IMR-90 (cell line): ENCODE measurements at regions not wholly inside any gene's neighbourhood (a gene's known extent, or its start where the extent isn't known, plus 50 kb on each side); places are given as distances from the start of the nearest gene placed in this dataset.

Experiments
- ATAC-seq: fragments of 200-7000 bp; cut with Tn5 transposase; 2 replicates; pipeline ENCODE4 v1.9.1; 2020; ENCODE audit warnings: low read depth, mild to moderate bottlenecking, moderate library complexity
- BruUV-seq: library from RNA; stranded (reverse); fragments of 400-500 nt; replicated peaks from 2 replicates; lab custom pipeline; 2021; lab: Mats Ljungman, UMichigan
- CTCF ChIA-PET: fragments of 300-600 bp; formaldehyde crosslinking; extraction: SDS; loops from one replicate; lab custom pipeline; 2021; ENCODE audit warnings: antibody characterized with exemption; lab: Yijun Ruan, JAX
- POLR2A ChIA-PET: fragments of 300-600 bp; sonication (Branson Sonifier 250); formaldehyde crosslinking; loops from one replicate; lab custom pipeline; 2022; ENCODE audit warnings: antibody characterized with exemption; ENCODE audit not compliant: unreplicated experiment; lab: Charles Lee
- DNase-seq: peaks from one replicate; pipeline ENCODE4 v3.0.0; 2013
- H2AFZ ChIP-seq: replicated peaks from 2 replicates; pipeline ENCODE3; 2013; ENCODE audit warnings: low read length, mild to moderate bottlenecking; ENCODE audit not compliant: poor library complexity
- H2AK5ac ChIP-seq: 2 replicates; pipeline ENCODE4 v1.6.1; 2013; ENCODE audit warnings: low read depth, low read length, inconsistent platforms
- H2AK9ac ChIP-seq: replicated peaks from 2 replicates; pipeline ENCODE3; 2013; ENCODE audit warnings: mild to moderate bottlenecking, low read depth, low read length, moderate library complexity; ENCODE audit not compliant: poor library complexity
- H2BK120ac ChIP-seq: 2 replicates; pipeline ENCODE4 v1.6.1; 2013; ENCODE audit warnings: low read depth, low read length, inconsistent platforms
- H2BK15ac ChIP-seq: 3 replicates; pipeline ENCODE4 v1.6.1; 2013; ENCODE audit warnings: low read depth, low read length, inconsistent platforms
- H2BK20ac ChIP-seq: 2 replicates; pipeline ENCODE4 v1.6.1; 2013; ENCODE audit warnings: low read depth, mild to moderate bottlenecking, inconsistent platforms, low read length, moderate library complexity
- H2BK5ac ChIP-seq: 2 replicates; pipeline ENCODE4 v1.6.1; 2013; ENCODE audit warnings: mild to moderate bottlenecking, low read depth, low read length, inconsistent platforms; ENCODE audit not compliant: poor library complexity, severe bottlenecking
- H3K14ac ChIP-seq: replicated peaks from 2 replicates; pipeline ENCODE4 v1.6.1; 2013; ENCODE audit warnings: low read depth, low read length, inconsistent platforms
- H3K18ac ChIP-seq: 2 replicates; pipeline ENCODE4 v1.6.1; 2013; ENCODE audit warnings: low read depth, low read length, control low read depth
- H3K23ac ChIP-seq: 2 replicates; pipeline ENCODE4 v1.6.1; 2013; ENCODE audit warnings: low read depth, low read length, inconsistent platforms
- H3K27ac ChIP-seq: 2 replicates; pipeline ENCODE4 v1.5.1; 2013; ENCODE audit warnings: mild to moderate bottlenecking, control low read depth, low read length; ENCODE audit not compliant: insufficient read depth
- H3K27me3 ChIP-seq: 2 replicates; pipeline ENCODE4 v1.6.1; 2013; ENCODE audit warnings: low read length; ENCODE audit not compliant: control insufficient read depth, insufficient read depth
- H3K36me3 ChIP-seq: 2 replicates; pipeline ENCODE4 v1.6.1; 2013; ENCODE audit warnings: low read length, mixed read lengths; ENCODE audit not compliant: control insufficient read depth, insufficient read depth
- H3K4ac ChIP-seq: 2 replicates; pipeline ENCODE4 v1.6.1; 2013; ENCODE audit warnings: low read depth, low read length, inconsistent platforms
- H3K4me1 ChIP-seq: 2 replicates; pipeline ENCODE4 v1.6.1; 2013; ENCODE audit warnings: low read length, mixed read lengths; ENCODE audit not compliant: control insufficient read depth, insufficient read depth
- H3K4me2 ChIP-seq: 2 replicates; pipeline ENCODE4 v1.6.1; 2013; ENCODE audit warnings: low read depth, mild to moderate bottlenecking, control low read depth, low read length, moderate library complexity
- H3K4me3 ChIP-seq: 2 replicates; pipeline ENCODE4 v1.5.1; 2013; ENCODE audit warnings: low read depth, mild to moderate bottlenecking, control low read depth, low read length, moderate library complexity; ENCODE audit not compliant: insufficient read depth
- H3K56ac ChIP-seq: 2 replicates; pipeline ENCODE4 v1.6.1; 2013; ENCODE audit warnings: low read length, inconsistent platforms; ENCODE audit not compliant: insufficient read depth; ENCODE audit errors: extremely low read depth
- H3K79me1 ChIP-seq, 2 experiments: 2 replicates each; pipeline ENCODE4 v1.6.1; 2013; ENCODE audit warnings: low read length in 2 of 2, inconsistent platforms in 1 of 2, low read depth in 1 of 2
- H3K9ac ChIP-seq: 2 replicates; pipeline ENCODE4 v1.6.1; 2013; ENCODE audit warnings: low read depth, low read length, control low read depth
- H3K9me1 ChIP-seq: 2 replicates; pipeline ENCODE4 v1.6.1; 2013; ENCODE audit warnings: low read length, inconsistent platforms; ENCODE audit not compliant: insufficient read depth
- H3K9me3 ChIP-seq: 2 replicates; pipeline ENCODE4 v1.6.1; 2013; ENCODE audit warnings: low read length; ENCODE audit not compliant: control insufficient read depth, insufficient read depth
- H4K20me1 ChIP-seq: 2 replicates; pipeline ENCODE4 v1.6.1; 2013; ENCODE audit warnings: low read length, inconsistent platforms; ENCODE audit not compliant: insufficient read depth
- H4K5ac ChIP-seq: 2 replicates; pipeline ENCODE4 v1.6.1; 2013; ENCODE audit warnings: mild to moderate bottlenecking, low read depth, low read length, control low read depth
- H4K8ac ChIP-seq, 2 experiments: 2 replicates each; pipeline ENCODE4 v1.6.1; 2013; ENCODE audit warnings: low read depth in 2 of 2, low read length in 2 of 2, control low read depth in 1 of 2, inconsistent platforms in 1 of 2
- H4K91ac ChIP-seq: 2 replicates; pipeline ENCODE4 v1.6.1; 2013; ENCODE audit warnings: low read depth, low read length, inconsistent platforms; ENCODE audit not compliant: insufficient read depth
- CEBPB ChIP-seq: IDR thresholded peaks from 2 replicates; pipeline ENCODE4 v1.6.1; 2012; ENCODE audit warnings: low read depth, low read length, improper control_type of control experiment
- FOS ChIP-seq: fragments of 150-350 bp; IDR thresholded peaks from 2 replicates; pipeline ENCODE4 v1.6.1; 2016; ENCODE audit warnings: low read depth, low read length
- MAFK ChIP-seq: IDR thresholded peaks from 2 replicates; pipeline ENCODE4 v1.6.1; 2012; ENCODE audit warnings: low read depth, low read length, improper control_type of control experiment
- MAZ ChIP-seq: IDR thresholded peaks from 2 replicates; pipeline ENCODE4 v1.6.1; 2012; ENCODE audit warnings: low read depth, mild to moderate bottlenecking, low read length, improper control_type of control experiment, moderate library complexity, borderline replicate concordance
- MXI1 ChIP-seq: IDR thresholded peaks from 2 replicates; pipeline ENCODE4 v1.6.1; 2012; ENCODE audit warnings: low read depth, mild to moderate bottlenecking, low read length, moderate library complexity, borderline replicate concordance
- POLR2A ChIP-seq: IDR thresholded peaks from 2 replicates; pipeline ENCODE4 v1.6.1; 2012; ENCODE audit warnings: mild to moderate bottlenecking, low read depth, low read length
- RCOR1 ChIP-seq: IDR thresholded peaks from 2 replicates; pipeline ENCODE4 v1.6.1; 2012; ENCODE audit warnings: mild to moderate bottlenecking, low read length, improper control_type of control experiment; ENCODE audit not compliant: insufficient replicate concordance
- RFX5 ChIP-seq: IDR thresholded peaks from 2 replicates; pipeline ENCODE4 v1.8.0; 2012; ENCODE audit warnings: low read depth, mild to moderate bottlenecking, low read length, moderate library complexity
- SMC3 ChIP-seq: fragments of 150-350 bp; IDR thresholded peaks from 2 replicates; pipeline ENCODE4 v1.6.1; 2016; ENCODE audit warnings: low read depth, mild to moderate bottlenecking, antibody characterized with exemption, low read length, moderate library complexity
- WGBS, 2 experiments: methylation state at CpG; one replicate each; pipeline versions ENCODE4 v1.1.5 to v1.1.7; 2013; ENCODE audit warnings: missing lambda C conversion rate in 2 of 2; ENCODE audit not compliant: insufficient read length in 1 of 2; ENCODE audit errors: extremely low coverage in 2 of 2; 5-methylcytosine and 5-hydroxymethylcytosine counted together
- dilution Hi-C: fragments of 300-500 bp; cut with HindIII; formaldehyde crosslinking; loops from one replicate; pipeline ENCODE4 v1.14.3; 2018; ENCODE audit warnings: low sequenced_read_pairs; ENCODE audit not compliant: unreplicated experiment
- in situ Hi-C: fragments of 300-500 bp; cut with MboI; formaldehyde crosslinking; loops from 3 replicates; pipeline ENCODE4 v1.14.3; 2019; ENCODE audit warnings: low sequenced_read_pairs, inconsistent platforms, mixed read lengths
- intact Hi-C: fragments of 100-400 bp; cut with micrococcal nuclease; formaldehyde crosslinking; loops from 2 replicates; pipeline ENCODE4 v1.10.0; 2022
- TF ChIP-seq, protein P1 (sequence below): fragments of 150-350 bp; IDR thresholded peaks from 2 replicates; pipeline ENCODE4 v1.6.1; 2017; ENCODE audit warnings: mild to moderate bottlenecking, antibody characterized with exemption, low read length, low read depth
- TF ChIP-seq, protein P2 (sequence below): conservative IDR thresholded peaks from 2 replicates; pipeline ENCODE4 v1.5.1; 2012; ENCODE audit warnings: mild to moderate bottlenecking, low read depth, low read length, improper control_type of control experiment
- TF ChIP-seq, protein P3 (sequence below): fragments of 150-350 bp; IDR thresholded peaks from 2 replicates; pipeline ENCODE4 v1.6.1; 2016; ENCODE audit warnings: low read depth, mild to moderate bottlenecking, low read length, moderate library complexity, borderline replicate concordance

DNA sequence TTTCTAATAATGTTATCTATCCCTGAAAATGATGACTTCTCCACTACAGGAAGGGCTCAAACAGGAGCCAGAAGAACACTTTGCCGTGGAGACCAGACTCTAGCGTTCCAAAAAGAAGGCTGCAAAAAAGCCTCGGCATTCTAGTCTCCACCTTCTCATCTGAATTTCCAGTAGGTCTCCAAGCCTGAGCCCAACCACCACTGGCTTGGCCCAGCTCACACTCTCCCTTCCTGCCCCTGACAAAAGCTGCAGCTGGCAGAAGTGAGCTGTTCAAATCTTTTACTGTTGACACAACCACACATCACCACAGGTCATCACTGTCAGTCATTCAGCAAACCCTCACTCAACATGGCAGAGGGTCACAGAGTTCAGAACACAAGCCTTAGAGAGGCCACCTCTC is 69.3 kb downstream of the CAMK2N1 start:
- in situ Hi-C loops (no loop called here), intact Hi-C loops (no loop called here), dilution Hi-C loops (no loop called here)
- H4K8ac ChIP-seq = no peak overlapping the region
- H2BK120ac ChIP-seq = peak overlapping the region; percentile 6; the same call in 1 of the 2 replicates
- H3K14ac ChIP-seq = 0 out of 2 replicates have a peak overlapping the region, but pooled peaks have one; percentile 9
- H3K4me2 ChIP-seq = no peak overlapping the region
- H2AK9ac ChIP-seq = no peak overlapping the region
- H3K27me3 ChIP-seq = peaks cover 11% of the 10 kb centered on the region
- ChIA-PET CTCF (no interaction called here), POLR2A (no interaction called here)
- peak overlapping the region; percentile 57 for H2AFZ ChIP-seq
- TF ChIP-seq RCOR1 (no peak), CEBPB (no peak), SMC3 (no peak), MXI1 (no peak), MAZ (no peak), POLR2A (no peak), MAFK (no peak), RFX5 (no peak), FOS (no peak)
- TF ChIP-seq, protein P1, sequence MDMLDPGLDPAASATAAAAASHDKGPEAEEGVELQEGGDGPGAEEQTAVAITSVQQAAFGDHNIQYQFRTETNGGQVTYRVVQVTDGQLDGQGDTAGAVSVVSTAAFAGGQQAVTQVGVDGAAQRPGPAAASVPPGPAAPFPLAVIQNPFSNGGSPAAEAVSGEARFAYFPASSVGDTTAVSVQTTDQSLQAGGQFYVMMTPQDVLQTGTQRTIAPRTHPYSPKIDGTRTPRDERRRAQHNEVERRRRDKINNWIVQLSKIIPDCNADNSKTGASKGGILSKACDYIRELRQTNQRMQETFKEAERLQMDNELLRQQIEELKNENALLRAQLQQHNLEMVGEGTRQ = no peak
- TF ChIP-seq, protein P2, sequence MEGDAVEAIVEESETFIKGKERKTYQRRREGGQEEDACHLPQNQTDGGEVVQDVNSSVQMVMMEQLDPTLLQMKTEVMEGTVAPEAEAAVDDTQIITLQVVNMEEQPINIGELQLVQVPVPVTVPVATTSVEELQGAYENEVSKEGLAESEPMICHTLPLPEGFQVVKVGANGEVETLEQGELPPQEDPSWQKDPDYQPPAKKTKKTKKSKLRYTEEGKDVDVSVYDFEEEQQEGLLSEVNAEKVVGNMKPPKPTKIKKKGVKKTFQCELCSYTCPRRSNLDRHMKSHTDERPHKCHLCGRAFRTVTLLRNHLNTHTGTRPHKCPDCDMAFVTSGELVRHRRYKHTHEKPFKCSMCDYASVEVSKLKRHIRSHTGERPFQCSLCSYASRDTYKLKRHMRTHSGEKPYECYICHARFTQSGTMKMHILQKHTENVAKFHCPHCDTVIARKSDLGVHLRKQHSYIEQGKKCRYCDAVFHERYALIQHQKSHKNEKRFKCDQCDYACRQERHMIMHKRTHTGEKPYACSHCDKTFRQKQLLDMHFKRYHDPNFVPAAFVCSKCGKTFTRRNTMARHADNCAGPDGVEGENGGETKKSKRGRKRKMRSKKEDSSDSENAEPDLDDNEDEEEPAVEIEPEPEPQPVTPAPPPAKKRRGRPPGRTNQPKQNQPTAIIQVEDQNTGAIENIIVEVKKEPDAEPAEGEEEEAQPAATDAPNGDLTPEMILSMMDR = no peak
- TF ChIP-seq, protein P3, sequence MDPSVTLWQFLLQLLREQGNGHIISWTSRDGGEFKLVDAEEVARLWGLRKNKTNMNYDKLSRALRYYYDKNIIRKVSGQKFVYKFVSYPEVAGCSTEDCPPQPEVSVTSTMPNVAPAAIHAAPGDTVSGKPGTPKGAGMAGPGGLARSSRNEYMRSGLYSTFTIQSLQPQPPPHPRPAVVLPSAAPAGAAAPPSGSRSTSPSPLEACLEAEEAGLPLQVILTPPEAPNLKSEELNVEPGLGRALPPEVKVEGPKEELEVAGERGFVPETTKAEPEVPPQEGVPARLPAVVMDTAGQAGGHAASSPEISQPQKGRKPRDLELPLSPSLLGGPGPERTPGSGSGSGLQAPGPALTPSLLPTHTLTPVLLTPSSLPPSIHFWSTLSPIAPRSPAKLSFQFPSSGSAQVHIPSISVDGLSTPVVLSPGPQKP = no peak
- no peak overlapping the region for H4K91ac ChIP-seq
- H2BK20ac ChIP-seq = no peak overlapping the region
- no peak overlapping the region for H3K56ac ChIP-seq
- peaks cover under 1% of the 10 kb centered on the region for H3K4me1 ChIP-seq
- H2BK5ac ChIP-seq = no peak overlapping the region
- no peaks in the 10 kb centered on the region for H4K20me1 ChIP-seq
- H3K9me3 ChIP-seq = peaks cover 1% of the 10 kb centered on the region
- H3K4ac ChIP-seq = peak overlapping the region; percentile 52; the same call in 1 of the 2 replicates
- BruUV-seq = no TSS peak
- H4K5ac ChIP-seq = no peak overlapping the region
- no peaks in the 10 kb centered on the region for H3K79me1 ChIP-seq
- no peak overlapping the region for H2AK5ac ChIP-seq
- no peak overlapping the region for H3K9ac ChIP-seq
- H2BK15ac ChIP-seq = peak overlapping the region; percentile 55; the same call in 1 of the 3 replicates
- no peak overlapping the region for H3K18ac ChIP-seq
- WGBS, 2 experiments = 100% methylated on average over 2 of the region's 3 CpGs; no CpG with 5 or more reads in 1 of the 2 experiments
- no peak overlapping the region for H3K23ac ChIP-seq
- ATAC-seq (no peak), DNase-seq (no peak)
- H3K27ac ChIP-seq = no peak overlapping the region
- no peak overlapping the region for H3K4me3 ChIP-seq
- no peaks in the 10 kb centered on the region for H3K36me3 ChIP-seq
- H3K9me1 ChIP-seq = 0 out of 2 replicates have a peak, but pooled peaks cover under 1% of the 10 kb centered on the region
